ENCODE measurements at regions not wholly inside any gene's neighbourhood (a gene's known extent, or its start where the extent isn't known, plus 50 kb on each side); places are given as distances from the start of the nearest gene placed in this dataset.

GRCh38 chr5:116773926-116774325 lies 199.3 kb upstream of the SEMA6A start:
- Histone ChIP-seq H4K20me1 (ENCODE audit: control insufficient read depth, insufficient read depth) (no peaks in the 10 kb centered on the region), H3K79me2 (ENCODE audit: control insufficient read depth, insufficient read depth, low read length) (no peaks in the 10 kb centered on the region), H3K4me2 (ENCODE audit: control insufficient read depth, insufficient read depth) (no peak overlapping the region), H3K4me3 (no peak overlapping the region), H3K36me3 (ENCODE audit: control insufficient read depth in 2 of 2, insufficient read depth in 2 of 2, low read length in 1 of 2) (no peaks in the 10 kb centered on the region), H3K27me3 (replicated peaks in 1 of 2; ENCODE audit: control insufficient read depth in 2 of 2, insufficient read depth in 2 of 2, low read length in 1 of 2) (no peaks in the 10 kb centered on the region), H3K27ac (ENCODE audit: control insufficient read depth, insufficient read depth) (no peak overlapping the region), H3K4me1 (ENCODE audit: control insufficient read depth, insufficient read depth, low read length) (no peaks in the 10 kb centered on the region), H2AFZ (ENCODE audit: control insufficient read depth, low read depth, low read length) (no peak overlapping the region), H3K9me3 (replicated peaks; ENCODE audit: control insufficient read depth, insufficient read depth, low read length) (no peaks in the 10 kb centered on the region; the same call in 2 of the 3 replicates), H3K9ac (ENCODE audit: control insufficient read depth, insufficient read depth, low read length) (no peak overlapping the region)
- RAD21 ChIA-PET (ENCODE audit: unreplicated experiment) = interaction anchor here (1.7 kb wide), 1 partner anchor 11 kb away, joined by 4 read pairs; no protein-coding TSS in a partner anchor
- intact Hi-C loops (cut with micrococcal nuclease; ENCODE audit: unreplicated experiment) (no loop called here), in situ Hi-C loops (cut with MboI) (no loop called here)
- DNase-seq (ENCODE audit: low read depth, low spot score) (no peak), FAIRE-seq (no peak), ATAC-seq (no peak)
- 89% methylated on average over 5 of the region's 5 CpGs for WGBS (ENCODE audit: insufficient coverage, insufficient replicate concordance, low lambda C conversion rate, missing lambda C conversion rate)
- BruUV-seq (replicated peaks) = no TSS peak
- POLR2A ChIA-PET = interaction anchor here (0.6 kb wide), 1 partner anchor 43 kb away, joined by 3 read pairs; no protein-coding TSS in a partner anchor
- SMC1A ChIA-PET (ENCODE audit: uncharacterized antibody, unreplicated experiment) = interaction anchor here (0.7 to 2.3 kb wide), 6 partner anchors 8 to 198 kb away, joined by 3 to 11 read pairs (median 3); no protein-coding TSS in a partner anchor
- TF ChIP-seq SMAD1 (IDR thresholded peaks at IDR 0.05; ENCODE audit: low read depth, partially characterized antibody) = no peak
- no peak for TF ChIP-seq E2F4 (IDR thresholded peaks at IDR 0.05; ENCODE audit: low read depth, low read length)
- no peak for TF ChIP-seq POLR2AphosphoS2 (IDR thresholded peaks at IDR 0.05; ENCODE audit: low read depth, low read length)
- TF ChIP-seq ZNF622 (IDR thresholded peaks at IDR 0.05) = no peak
- no peak for TF ChIP-seq KLF5 (IDR thresholded peaks at IDR 0.05; ENCODE audit: partially characterized antibody)
- TF ChIP-seq RAD51 (IDR thresholded peaks at IDR 0.05) = no peak
- no peak for TF ChIP-seq BHLHE40 (IDR thresholded peaks at IDR 0.05; ENCODE audit: borderline replicate concordance in 1 of 2, low read depth in 2 of 2, low read length in 1 of 2)
- no peak for TF ChIP-seq SPI1 (IDR thresholded peaks at IDR 0.05; ENCODE audit: borderline replicate concordance, insufficient read depth, low read depth, low read length)
- TF ChIP-seq TCF3 (IDR thresholded peaks at IDR 0.05; ENCODE audit: borderline replicate concordance, insufficient read depth, low read depth, low read length) = no peak
- no peak for TF ChIP-seq FOXM1 (IDR thresholded peaks at IDR 0.05; ENCODE audit: low read depth, low read length)
- TF ChIP-seq IKZF2 (IDR thresholded peaks at IDR 0.05) = no peak
- TF ChIP-seq RUNX3 (IDR thresholded peaks at IDR 0.05; ENCODE audit: low read length) = no peak
- TF ChIP-seq TAF1 (IDR thresholded peaks at IDR 0.05; ENCODE audit: borderline replicate concordance, low read depth, low read length) = no peak
- no peak for TF ChIP-seq CREM (IDR thresholded peaks at IDR 0.05; ENCODE audit: low read depth)
- TF ChIP-seq MXI1 (IDR thresholded peaks at IDR 0.05; ENCODE audit: low read depth, low read length) = no peak
- no peak for TF ChIP-seq PRDM15 (CRISPR knock-in tag; IDR thresholded peaks at IDR 0.05)
- no peak for TF ChIP-seq SKIL (IDR thresholded peaks at IDR 0.05; ENCODE audit: low read depth, poor library complexity, severe bottlenecking)
- no peak for TF ChIP-seq POLR2A (IDR thresholded peaks at IDR 0.05; ENCODE audit: low read depth, low read length)
- no peak for TF ChIP-seq CEBPB (IDR thresholded peaks at IDR 0.05; ENCODE audit: borderline replicate concordance in 1 of 2, low read depth in 2 of 2, low read length in 2 of 2)
- CTCF ChIA-PET = no interaction called here

All from GM12878 (cell line).